GM19035 (cell line): ENCODE measurements at regions not wholly inside any gene's neighbourhood (a gene's known extent, or its start where the extent isn't known, plus 50 kb on each side); places are given as distances from the start of the nearest gene placed in this dataset.

Source experiments
- ATAC-seq: cut with Tn5 transposase; IDR thresholded peaks from one replicate; pipeline ENCODE4 v1.9.1; 2021; ENCODE audit not compliant: unreplicated experiment

- no peak for ATAC-seq
Measured at GRCh38 chr3:118541796-118542195, 492.9 kb downstream of the IGSF11 start.

GRCh38 chr3:118543832-118544231 lies 490.8 kb downstream of the IGSF11 start:
- ATAC-seq: no peak

- no peak for ATAC-seq
Measured at GRCh38 chr3:118544458-118544857, 490.2 kb downstream of the IGSF11 start.

GRCh38 chr3:118548434-118548833 lies 486.2 kb downstream of the IGSF11 start:
- no peak for ATAC-seq

GRCh38 chr3:118550122-118550521 lies 484.5 kb downstream of the IGSF11 start:
- ATAC-seq: no peak

- ATAC-seq: no peak
Measured at GRCh38 chr3:118550556-118550955, 484.1 kb downstream of the IGSF11 start.

GRCh38 chr3:118554148-118554838 lies 480.4 kb downstream of the IGSF11 start:
- no peak for ATAC-seq

GRCh38 chr3:118556983-118557382 lies 477.7 kb downstream of the IGSF11 start:
- no peak for ATAC-seq

- ATAC-seq: no peak
Measured at GRCh38 chr3:118557513-118557912, 477.1 kb downstream of the IGSF11 start.

GRCh38 chr3:118559286-118559685 lies 475.4 kb downstream of the IGSF11 start:
- no peak for ATAC-seq

GRCh38 chr3:118564800-118565199 lies 469.8 kb downstream of the IGSF11 start:
- ATAC-seq: no peak

GRCh38 chr3:118573912-118574311 lies 460.7 kb downstream of the IGSF11 start:
- no peak for ATAC-seq

GRCh38 chr3:118577055-118577777 lies 457.4 kb downstream of the IGSF11 start:
- no peak for ATAC-seq

GRCh38 chr3:118578559-118578958 lies 456.1 kb downstream of the IGSF11 start:
- no peak for ATAC-seq

GRCh38 chr3:118587037-118587741 lies 447.5 kb downstream of the IGSF11 start:
- ATAC-seq: no peak

GRCh38 chr3:118587847-118588246 lies 446.8 kb downstream of the IGSF11 start:
- ATAC-seq: no peak

- no peak for ATAC-seq
Measured at GRCh38 chr3:118593277-118593670, 441.4 kb downstream of the IGSF11 start.

- ATAC-seq: no peak
Measured at GRCh38 chr3:118597184-118597583, 437.5 kb downstream of the IGSF11 start.

GRCh38 chr3:118607915-118608820 lies 426.5 kb downstream of the IGSF11 start:
- ATAC-seq: no peak

- ATAC-seq: no peak
Measured at GRCh38 chr3:118618247-118619040, 416.2 kb downstream of the IGSF11 start.
